WTC11 (cell line): ENCODE measurements at regions not wholly inside any gene's neighbourhood (a gene's known extent, or its start where the extent isn't known, plus 50 kb on each side); places are given as distances from the start of the nearest gene placed in this dataset.

Experiments used
- ATAC-seq: fragments of 200-7000 bp; cut with Tn5 transposase; 2 replicates; pipeline ENCODE4 v1.10.0; 2021; ENCODE audit warnings: mild to moderate bottlenecking, moderate library complexity
- CTCF ChIA-PET: fragments of 300-600 bp; sonication (Branson Sonifier 250); formaldehyde crosslinking; loops from one replicate; lab custom pipeline; 2021; ENCODE audit warnings: antibody characterized with exemption; lab: Charles Lee
- POLR2A ChIA-PET: fragments of 350-600 bp; sonication (Branson Sonifier 250); formaldehyde crosslinking; loops from one replicate; lab custom pipeline; 2021; ENCODE audit warnings: antibody characterized with exemption; lab: Charles Lee
- DNase-seq: peaks from one replicate; pipeline ENCODE4 v3.0.0; 2021; ENCODE audit warnings: low spot score
- H3K27ac Mint-ChIP-seq: 2 replicates; pipeline ENCODE4 v1.8.0; 2021; ENCODE audit warnings: mixed read lengths
- H3K27me3 Mint-ChIP-seq: 2 replicates; pipeline ENCODE4 v1.8.0; 2021; ENCODE audit warnings: low read depth, mild to moderate bottlenecking, moderate library complexity, mixed read lengths
- H3K36me3 Mint-ChIP-seq: 2 replicates; pipeline ENCODE4 v1.8.0; 2021; ENCODE audit warnings: mixed read lengths
- H3K4me1 Mint-ChIP-seq: 2 replicates; pipeline ENCODE4 v1.8.0; 2022; ENCODE audit warnings: mixed read lengths
- H3K4me3 Mint-ChIP-seq: 2 replicates; pipeline ENCODE4 v1.8.0; 2021; ENCODE audit warnings: mild to moderate bottlenecking, moderate library complexity, mixed read lengths
- H3K9me3 Mint-ChIP-seq: 2 replicates; pipeline ENCODE4 v1.8.0; 2021; ENCODE audit warnings: mixed read lengths
- CTCF ChIP-seq: fragments of 200-600 bp; IDR thresholded peaks from 2 replicates; pipeline ENCODE4 v1.8.0; 2022; ENCODE audit warnings: antibody characterized with exemption
- E2F5 ChIP-seq: sonication (generic); formaldehyde crosslinking; IDR thresholded peaks from 2 replicates; pipeline ENCODE4 v1.8.1; 2022; ENCODE audit warnings: mild to moderate bottlenecking, moderate library complexity, missing genetic modification reagents
- ESRRA ChIP-seq: sonication (generic); formaldehyde crosslinking; IDR thresholded peaks from 2 replicates; pipeline ENCODE4 v1.8.1; 2022; ENCODE audit warnings: mild to moderate bottlenecking, missing genetic modification reagents, borderline replicate concordance
- ETV6 ChIP-seq: sonication (generic); formaldehyde crosslinking; IDR thresholded peaks from 2 replicates; pipeline ENCODE4 v1.8.1; 2022; ENCODE audit warnings: mild to moderate bottlenecking, missing genetic modification reagents
- FOXK1 ChIP-seq: sonication (generic); formaldehyde crosslinking; IDR thresholded peaks from 2 replicates; pipeline ENCODE4 v1.8.0; 2022; ENCODE audit warnings: mild to moderate bottlenecking, moderate library complexity, missing genetic modification reagents
- GRHL2 ChIP-seq: fragments of 250-450 bp; sonication (Bioruptor Pico); IDR thresholded peaks from 2 replicates; pipeline ENCODE4 v1.8.0; 2022; ENCODE audit warnings: mild to moderate bottlenecking, moderate library complexity; ENCODE audit not compliant: insufficient replicate concordance, severe bottlenecking
- IRF2 ChIP-seq: sonication (generic); formaldehyde crosslinking; IDR thresholded peaks from 2 replicates; pipeline ENCODE4 v1.8.0; 2022; ENCODE audit warnings: low read depth, missing genetic modification reagents, borderline replicate concordance
- MAX ChIP-seq: sonication (generic); formaldehyde crosslinking; IDR thresholded peaks from 2 replicates; pipeline ENCODE4 v1.8.0; 2022; ENCODE audit warnings: mild to moderate bottlenecking, missing genetic modification reagents
- MYBL2 ChIP-seq: sonication (generic); formaldehyde crosslinking; IDR thresholded peaks from 2 replicates; pipeline ENCODE4 v1.8.1; 2023; ENCODE audit warnings: mild to moderate bottlenecking, moderate library complexity, missing genetic modification reagents
- PRRX2 ChIP-seq: fragments of 250-450 bp; sonication (Bioruptor Pico); IDR thresholded peaks from 2 replicates; pipeline ENCODE4 v1.8.0; 2021; ENCODE audit warnings: mild to moderate bottlenecking
- RELA ChIP-seq: sonication (generic); formaldehyde crosslinking; IDR thresholded peaks from 2 replicates; pipeline ENCODE4 v1.8.1; 2022; ENCODE audit warnings: missing genetic modification reagents, mild to moderate bottlenecking, borderline replicate concordance
- TEAD1 ChIP-seq: sonication (generic); formaldehyde crosslinking; IDR thresholded peaks from 2 replicates; pipeline ENCODE4 v1.8.0; 2022; ENCODE audit warnings: mild to moderate bottlenecking, missing genetic modification reagents
- ZNF232 ChIP-seq: sonication (generic); formaldehyde crosslinking; IDR thresholded peaks from 2 replicates; pipeline ENCODE4 v1.8.0; 2022; ENCODE audit warnings: mild to moderate bottlenecking, missing genetic modification reagents
- ZNF671 ChIP-seq: fragments of 250-450 bp; sonication (Bioruptor Pico); IDR thresholded peaks from 2 replicates; pipeline ENCODE4 v1.8.0; 2021; ENCODE audit warnings: mild to moderate bottlenecking
- TF ChIP-seq, protein P1 (sequence below): sonication (generic); formaldehyde crosslinking; IDR thresholded peaks from 2 replicates; pipeline ENCODE4 v1.8.0; 2023; ENCODE audit warnings: mild to moderate bottlenecking, missing genetic modification reagents
- TF ChIP-seq, protein P2 (sequence below): fragments of 250-450 bp; sonication (Bioruptor Pico); IDR thresholded peaks from 2 replicates; pipeline ENCODE4 v1.9.0; 2021; ENCODE audit warnings: moderate library complexity, mild to moderate bottlenecking, inconsistent platforms, borderline replicate concordance
- TF ChIP-seq, protein P3 (sequence below): fragments of 250-450 bp; sonication (Bioruptor Pico); IDR thresholded peaks from 2 replicates; pipeline ENCODE4 v1.9.0; 2021; ENCODE audit warnings: mild to moderate bottlenecking, borderline replicate concordance

- POLR2A ChIA-PET: no interaction called here
- CTCF ChIA-PET: no interaction called here
- H3K27ac Mint-ChIP-seq: no peak overlapping the region
- H3K9me3 Mint-ChIP-seq: peaks cover 12% of the 10 kb centered on the region
- peak; percentile 71; the same call in 1 of the 2 replicates for TF ChIP-seq RELA (CRISPR knock-in tag)
- TF ChIP-seq IRF2 (CRISPR knock-in tag): no peak
- no peak for TF ChIP-seq ZNF232
- H3K4me1 Mint-ChIP-seq: peaks cover 12% of the 10 kb centered on the region
- H3K27me3 Mint-ChIP-seq: peaks cover 6% of the 10 kb centered on the region; the same call in 1 of the 2 replicates
- DNase-seq: no peak
- no peak overlapping the region for H3K4me3 Mint-ChIP-seq
- peaks cover 11% of the 10 kb centered on the region for H3K36me3 Mint-ChIP-seq
- no peak for ATAC-seq
Measured at GRCh38 chr11:97667057-97667456, 1277.2 kb downstream of the JRKL start.

- TF ChIP-seq CTCF (0 out of 2 replicates have a peak, but pooled peaks have one; percentile 18), MYBL2 (no peak)
- Mint-ChIP-seq H3K4me3 (no peak overlapping the region), H3K4me1 (peaks cover 24% of the 10 kb centered on the region), H3K36me3 (no peaks in the 10 kb centered on the region), H3K27ac (no peak overlapping the region), H3K9me3 (peaks cover 6% of the 10 kb centered on the region), H3K27me3 (no peaks in the 10 kb centered on the region)
- DNase-seq (peak; percentile 56), ATAC-seq (peak; percentile 100)
- CTCF ChIA-PET: no interaction called here
- POLR2A ChIA-PET: no interaction called here
Measured at GRCh38 chr11:97683733-97684132, 1293.9 kb downstream of the JRKL start.

DNA sequence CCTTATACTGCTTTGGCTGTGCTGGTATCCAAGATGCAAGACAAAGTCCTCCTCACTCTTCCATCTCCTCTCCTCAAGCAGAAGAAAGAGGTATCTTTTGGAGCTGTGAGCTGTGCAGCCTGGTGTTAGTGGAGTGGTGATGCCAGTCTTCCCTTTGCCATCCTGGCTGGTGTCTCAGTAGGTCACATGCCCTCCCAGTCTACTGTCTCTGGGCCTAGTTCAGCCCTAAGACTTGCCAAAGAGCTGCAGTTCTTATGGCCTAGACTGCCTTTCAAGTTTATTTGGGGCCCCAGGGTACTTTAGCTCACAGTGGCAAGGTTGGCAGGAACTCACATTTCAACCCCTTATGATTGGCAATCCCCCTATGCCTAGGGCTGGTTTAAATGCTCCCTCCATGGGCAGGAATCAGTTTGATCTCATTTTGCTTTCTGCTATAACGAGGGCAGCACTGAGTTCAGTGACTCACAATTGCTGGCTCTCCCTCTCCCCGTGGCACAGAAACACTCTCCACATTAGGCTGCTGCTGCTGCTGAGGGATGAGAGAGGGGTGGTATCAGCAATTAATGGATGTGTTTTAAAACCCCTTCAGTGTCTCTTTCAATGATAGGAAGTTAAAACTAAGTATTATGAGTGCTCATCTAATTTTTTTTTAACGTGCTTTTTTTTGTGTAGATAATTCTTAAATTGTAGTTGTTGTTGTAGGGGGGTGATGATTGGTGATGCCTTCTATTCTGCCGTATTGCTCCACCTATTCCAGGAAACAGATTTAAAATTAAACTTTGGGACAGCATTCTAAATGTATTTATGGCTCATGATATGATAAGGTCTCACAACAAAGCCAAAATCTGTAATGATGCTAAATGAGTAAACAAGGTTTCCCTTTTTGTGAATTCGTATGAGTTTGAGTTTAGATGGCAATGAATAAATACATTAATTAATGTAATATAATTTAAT, 1295.0 kb downstream of the JRKL start:
- ATAC-seq (no peak), DNase-seq (no peak)
- Mint-ChIP-seq H3K27me3 (no peaks in the 10 kb centered on the region), H3K9me3 (0 out of 2 replicates have a peak, but pooled peaks cover under 1% of the 10 kb centered on the region), H3K4me3 (no peak overlapping the region), H3K36me3 (no peaks in the 10 kb centered on the region), H3K4me1 (peaks cover 24% of the 10 kb centered on the region), H3K27ac (no peak overlapping the region)
- ChIA-PET POLR2A (no interaction called here), CTCF (no interaction called here)
- TF ChIP-seq E2F5 (CRISPR knock-in tag): no peak

GRCh38 chr11:97685695-97686094, 1295.9 kb downstream of the JRKL start:
- POLR2A ChIA-PET: no interaction called here
- CTCF ChIA-PET: no interaction called here
- Mint-ChIP-seq H3K4me1 (peaks cover 24% of the 10 kb centered on the region), H3K36me3 (no peaks in the 10 kb centered on the region), H3K4me3 (no peak overlapping the region), H3K27ac (peak overlapping the region; percentile 50; the same call in 1 of the 2 replicates), H3K9me3 (no peaks in the 10 kb centered on the region), H3K27me3 (no peaks in the 10 kb centered on the region)
- ATAC-seq (no peak), DNase-seq (no peak)
- no peak for TF ChIP-seq TEAD1 (CRISPR knock-in tag)
- TF ChIP-seq, protein P1, sequence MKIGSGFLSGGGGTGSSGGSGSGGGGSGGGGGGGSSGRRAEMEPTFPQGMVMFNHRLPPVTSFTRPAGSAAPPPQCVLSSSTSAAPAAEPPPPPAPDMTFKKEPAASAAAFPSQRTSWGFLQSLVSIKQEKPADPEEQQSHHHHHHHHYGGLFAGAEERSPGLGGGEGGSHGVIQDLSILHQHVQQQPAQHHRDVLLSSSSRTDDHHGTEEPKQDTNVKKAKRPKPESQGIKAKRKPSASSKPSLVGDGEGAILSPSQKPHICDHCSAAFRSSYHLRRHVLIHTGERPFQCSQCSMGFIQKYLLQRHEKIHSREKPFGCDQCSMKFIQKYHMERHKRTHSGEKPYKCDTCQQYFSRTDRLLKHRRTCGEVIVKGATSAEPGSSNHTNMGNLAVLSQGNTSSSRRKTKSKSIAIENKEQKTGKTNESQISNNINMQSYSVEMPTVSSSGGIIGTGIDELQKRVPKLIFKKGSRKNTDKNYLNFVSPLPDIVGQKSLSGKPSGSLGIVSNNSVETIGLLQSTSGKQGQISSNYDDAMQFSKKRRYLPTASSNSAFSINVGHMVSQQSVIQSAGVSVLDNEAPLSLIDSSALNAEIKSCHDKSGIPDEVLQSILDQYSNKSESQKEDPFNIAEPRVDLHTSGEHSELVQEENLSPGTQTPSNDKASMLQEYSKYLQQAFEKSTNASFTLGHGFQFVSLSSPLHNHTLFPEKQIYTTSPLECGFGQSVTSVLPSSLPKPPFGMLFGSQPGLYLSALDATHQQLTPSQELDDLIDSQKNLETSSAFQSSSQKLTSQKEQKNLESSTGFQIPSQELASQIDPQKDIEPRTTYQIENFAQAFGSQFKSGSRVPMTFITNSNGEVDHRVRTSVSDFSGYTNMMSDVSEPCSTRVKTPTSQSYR (CRISPR knock-in tag): no peak
- no peak for TF ChIP-seq GRHL2
- no peak for TF ChIP-seq MAX (CRISPR knock-in tag)
- TF ChIP-seq PRRX2 (CRISPR knock-in tag): no peak
- TF ChIP-seq, protein P2, sequence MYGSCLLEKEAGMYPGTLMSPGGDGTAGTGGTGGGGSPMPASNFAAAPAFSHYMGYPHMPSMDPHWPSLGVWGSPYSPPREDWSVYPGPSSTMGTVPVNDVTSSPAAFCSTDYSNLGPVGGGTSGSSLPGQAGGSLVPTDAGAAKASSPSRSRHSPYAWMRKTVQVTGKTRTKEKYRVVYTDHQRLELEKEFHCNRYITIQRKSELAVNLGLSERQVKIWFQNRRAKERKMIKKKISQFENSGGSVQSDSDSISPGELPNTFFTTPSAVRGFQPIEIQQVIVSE (CRISPR knock-in tag): no peak
- TF ChIP-seq, protein P3, sequence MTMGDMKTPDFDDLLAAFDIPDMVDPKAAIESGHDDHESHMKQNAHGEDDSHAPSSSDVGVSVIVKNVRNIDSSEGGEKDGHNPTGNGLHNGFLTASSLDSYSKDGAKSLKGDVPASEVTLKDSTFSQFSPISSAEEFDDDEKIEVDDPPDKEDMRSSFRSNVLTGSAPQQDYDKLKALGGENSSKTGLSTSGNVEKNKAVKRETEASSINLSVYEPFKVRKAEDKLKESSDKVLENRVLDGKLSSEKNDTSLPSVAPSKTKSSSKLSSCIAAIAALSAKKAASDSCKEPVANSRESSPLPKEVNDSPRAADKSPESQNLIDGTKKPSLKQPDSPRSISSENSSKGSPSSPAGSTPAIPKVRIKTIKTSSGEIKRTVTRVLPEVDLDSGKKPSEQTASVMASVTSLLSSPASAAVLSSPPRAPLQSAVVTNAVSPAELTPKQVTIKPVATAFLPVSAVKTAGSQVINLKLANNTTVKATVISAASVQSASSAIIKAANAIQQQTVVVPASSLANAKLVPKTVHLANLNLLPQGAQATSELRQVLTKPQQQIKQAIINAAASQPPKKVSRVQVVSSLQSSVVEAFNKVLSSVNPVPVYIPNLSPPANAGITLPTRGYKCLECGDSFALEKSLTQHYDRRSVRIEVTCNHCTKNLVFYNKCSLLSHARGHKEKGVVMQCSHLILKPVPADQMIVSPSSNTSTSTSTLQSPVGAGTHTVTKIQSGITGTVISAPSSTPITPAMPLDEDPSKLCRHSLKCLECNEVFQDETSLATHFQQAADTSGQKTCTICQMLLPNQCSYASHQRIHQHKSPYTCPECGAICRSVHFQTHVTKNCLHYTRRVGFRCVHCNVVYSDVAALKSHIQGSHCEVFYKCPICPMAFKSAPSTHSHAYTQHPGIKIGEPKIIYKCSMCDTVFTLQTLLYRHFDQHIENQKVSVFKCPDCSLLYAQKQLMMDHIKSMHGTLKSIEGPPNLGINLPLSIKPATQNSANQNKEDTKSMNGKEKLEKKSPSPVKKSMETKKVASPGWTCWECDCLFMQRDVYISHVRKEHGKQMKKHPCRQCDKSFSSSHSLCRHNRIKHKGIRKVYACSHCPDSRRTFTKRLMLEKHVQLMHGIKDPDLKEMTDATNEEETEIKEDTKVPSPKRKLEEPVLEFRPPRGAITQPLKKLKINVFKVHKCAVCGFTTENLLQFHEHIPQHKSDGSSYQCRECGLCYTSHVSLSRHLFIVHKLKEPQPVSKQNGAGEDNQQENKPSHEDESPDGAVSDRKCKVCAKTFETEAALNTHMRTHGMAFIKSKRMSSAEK (CRISPR knock-in tag): no peak
- no peak for TF ChIP-seq FOXK1 (CRISPR knock-in tag)
- no peak for TF ChIP-seq MYBL2
- TF ChIP-seq ETV6: no peak
- no peak for TF ChIP-seq ZNF671
- no peak for TF ChIP-seq ESRRA
